ENCODE measurements at regions not wholly inside any gene's neighbourhood (a gene's known extent, or its start where the extent isn't known, plus 50 kb on each side); places are given as distances from the start of the nearest gene placed in this dataset.

- no peak for DNase-seq
Measured at GRCh38 chr1:90558126-90558525, 159.0 kb downstream of the BARHL2 start.

DNA sequence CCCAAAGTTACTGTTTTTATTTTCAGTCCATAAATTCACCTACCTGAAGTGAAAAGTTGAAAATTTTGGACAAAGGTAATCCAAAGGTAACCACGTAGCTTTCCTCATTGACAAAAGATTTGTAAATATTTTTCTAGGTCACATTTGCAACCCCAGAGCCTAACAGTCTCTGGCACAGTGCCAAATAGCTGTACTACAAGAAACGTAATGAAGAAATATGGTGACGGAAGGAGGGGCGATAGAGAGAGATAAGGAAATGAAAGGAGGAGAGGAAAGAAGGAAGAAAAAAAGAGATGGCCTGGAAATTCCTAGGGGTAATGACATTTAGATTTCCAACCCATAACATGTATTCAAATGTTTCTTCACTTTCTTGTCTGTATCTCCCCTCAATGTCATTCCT, 159.4 kb downstream of the BARHL2 start:
- no peak for DNase-seq

GRCh38 chr1:90550626-90551406, 166.3 kb downstream of the BARHL2 start:
- no peak for DNase-seq

- DNase-seq = no peak
Measured at GRCh38 chr1:90544356-90544755, 172.7 kb downstream of the BARHL2 start.

GRCh38 chr1:90537606-90538362, 179.3 kb downstream of the BARHL2 start:
- DNase-seq = no peak

DNA sequence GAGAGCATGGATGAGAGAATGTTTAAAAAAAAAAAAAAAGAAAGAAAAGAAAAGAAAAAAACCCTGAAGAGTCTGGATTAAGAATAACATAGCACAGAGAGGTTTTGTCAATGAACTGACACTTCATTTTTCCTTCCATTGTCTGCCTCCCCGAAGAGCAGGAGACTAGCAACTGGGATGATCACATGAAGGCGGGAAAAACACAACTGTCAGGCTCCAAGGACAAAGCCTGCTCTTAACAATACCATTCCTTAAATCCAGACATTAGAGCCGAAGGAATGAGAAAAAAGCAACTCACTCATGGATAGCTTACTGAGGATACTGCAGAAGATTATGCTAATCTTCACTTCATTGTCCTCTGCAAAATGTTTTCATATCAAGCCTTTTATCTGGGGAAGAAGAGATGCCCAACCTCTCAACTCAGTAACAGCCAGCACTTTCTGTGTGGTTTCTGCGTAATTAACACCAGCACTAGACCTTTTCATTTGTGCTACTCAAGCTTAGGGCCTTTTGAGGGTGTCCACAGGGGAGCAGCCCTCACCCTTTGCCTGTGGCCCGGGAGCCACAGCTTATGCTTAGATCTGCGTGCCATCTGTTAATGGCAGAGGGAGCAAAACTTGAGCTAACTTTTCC, 182.3 kb downstream of the BARHL2 start:
- DNase-seq = no peak

GRCh38 chr1:90534116-90534515, 183.0 kb downstream of the BARHL2 start:
- no peak for DNase-seq

GRCh38 chr1:90526954-90527353, 190.1 kb downstream of the BARHL2 start:
- DNase-seq = no peak

- DNase-seq = no peak
Measured at GRCh38 chr1:90522432-90522831, 194.7 kb downstream of the BARHL2 start.

DNA sequence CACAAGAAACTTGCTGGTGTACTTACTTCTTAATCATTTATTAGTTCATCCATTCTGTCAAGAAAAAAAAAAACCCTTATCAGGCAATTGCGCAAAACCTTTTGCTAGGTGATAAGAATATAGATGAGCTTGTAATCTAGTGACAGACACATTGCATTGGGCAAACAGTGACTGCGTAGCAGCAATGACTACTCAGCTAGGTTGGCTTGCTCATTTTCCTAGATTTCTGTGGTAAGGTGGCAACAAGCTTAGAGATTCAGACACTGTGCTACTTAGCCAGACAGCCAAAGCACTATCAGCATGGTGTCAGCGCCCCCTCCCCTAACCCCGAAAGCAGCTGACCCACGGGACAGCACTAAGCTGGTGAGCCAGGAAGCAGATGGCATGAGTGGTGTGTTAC, 203.1 kb downstream of the BARHL2 start:
- DNase-seq = no peak

DNA sequence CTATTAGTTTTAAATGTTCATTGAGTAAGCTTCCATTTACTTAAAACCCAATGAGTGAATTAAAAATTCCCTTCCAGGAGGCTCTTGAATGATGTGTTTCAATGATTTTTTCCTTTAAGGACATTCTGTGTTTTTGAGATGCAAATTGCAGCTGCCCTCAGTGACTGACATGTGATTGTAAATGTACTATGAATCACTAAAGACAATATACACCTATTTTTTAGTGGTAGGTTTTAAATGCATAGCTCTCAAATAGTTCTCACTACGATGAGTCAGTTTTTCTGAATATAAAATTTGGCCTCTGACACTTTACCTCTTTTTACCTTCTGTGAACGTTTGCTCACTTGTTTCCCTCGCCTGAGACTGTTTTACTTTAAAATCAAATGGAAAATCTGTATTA, 204.7 kb downstream of the BARHL2 start:
- no peak for DNase-seq

DNA sequence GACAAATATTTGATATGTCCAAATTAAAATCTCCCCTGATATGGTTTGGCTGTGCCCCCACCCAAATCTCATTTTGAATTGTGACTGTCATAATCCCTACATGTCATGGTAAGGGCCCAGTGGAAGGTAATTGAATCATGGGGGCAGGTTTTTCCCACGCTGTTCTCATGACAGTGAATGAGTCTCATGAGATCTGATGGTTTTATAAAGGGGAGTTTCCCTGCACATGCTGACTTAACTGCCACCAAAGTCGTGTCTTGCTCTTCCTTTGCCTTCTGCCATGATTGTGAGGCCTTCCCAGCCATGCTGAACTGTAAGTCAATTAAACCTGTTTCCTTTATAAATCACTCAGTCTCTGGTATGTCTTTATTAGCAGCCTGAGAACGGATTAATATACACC, 207.0 kb downstream of the BARHL2 start:
- no peak for DNase-seq

DNA sequence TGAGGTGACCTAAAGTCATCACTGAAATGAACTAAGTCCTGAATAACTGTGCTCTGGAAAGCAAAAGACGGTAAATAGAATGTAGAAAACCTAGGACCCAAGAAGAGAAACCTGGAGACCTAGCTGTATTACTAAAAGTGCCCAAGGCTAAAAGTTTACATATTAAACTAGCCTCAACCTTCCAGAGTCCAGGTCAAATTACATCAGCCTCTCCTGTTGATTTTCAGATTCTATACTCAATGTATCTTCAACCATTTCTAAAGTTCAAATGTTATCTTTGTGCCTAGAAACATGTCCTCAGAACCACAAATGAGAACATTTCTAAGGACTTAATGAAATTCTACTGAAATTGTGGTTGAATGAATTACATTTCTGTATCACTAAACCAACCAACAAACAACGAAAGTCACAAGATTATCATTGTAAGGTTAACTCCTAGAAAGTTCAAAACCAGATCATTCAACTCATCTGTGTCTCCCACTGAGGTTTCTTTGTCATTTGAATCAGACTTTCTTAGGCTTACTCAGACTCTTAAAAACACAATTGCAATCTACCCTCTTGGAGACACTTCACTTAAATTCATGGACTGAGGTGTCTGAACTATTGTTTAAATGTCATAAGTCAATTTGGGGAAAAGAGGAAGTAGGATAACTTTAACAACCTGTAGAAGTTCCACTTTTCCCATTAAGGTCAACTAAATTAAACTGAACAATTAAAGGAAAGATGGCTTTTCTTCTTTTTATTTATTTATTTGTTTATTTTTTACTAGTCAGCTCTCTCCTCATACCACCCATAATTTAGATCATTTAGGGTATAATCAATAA, 207.7 kb downstream of the BARHL2 start:
- no peak for DNase-seq

GRCh38 chr1:90508376-90509167, 208.5 kb downstream of the BARHL2 start:
- DNase-seq = no peak

- no peak for DNase-seq
Measured at GRCh38 chr1:90507173-90507572, 209.9 kb downstream of the BARHL2 start.

DNA sequence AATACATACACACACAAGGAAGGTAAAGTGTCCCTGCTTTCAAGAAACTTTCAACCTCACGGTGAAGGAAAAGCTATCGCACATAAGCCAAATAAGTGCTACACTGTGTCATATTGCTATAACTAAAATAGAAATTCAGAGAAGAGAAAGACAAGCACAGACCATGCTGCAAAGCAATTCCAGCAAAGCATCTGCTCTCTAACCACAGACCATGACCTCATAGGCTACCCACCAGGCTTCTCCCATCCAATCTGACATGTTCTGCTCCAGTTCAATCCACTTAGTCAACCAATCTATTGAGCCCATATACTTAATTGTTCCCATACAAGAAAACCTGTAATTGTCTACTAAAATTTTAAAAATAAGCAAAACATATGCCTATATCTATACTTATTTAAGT, 211.3 kb downstream of the BARHL2 start:
- DNase-seq = no peak

DNA sequence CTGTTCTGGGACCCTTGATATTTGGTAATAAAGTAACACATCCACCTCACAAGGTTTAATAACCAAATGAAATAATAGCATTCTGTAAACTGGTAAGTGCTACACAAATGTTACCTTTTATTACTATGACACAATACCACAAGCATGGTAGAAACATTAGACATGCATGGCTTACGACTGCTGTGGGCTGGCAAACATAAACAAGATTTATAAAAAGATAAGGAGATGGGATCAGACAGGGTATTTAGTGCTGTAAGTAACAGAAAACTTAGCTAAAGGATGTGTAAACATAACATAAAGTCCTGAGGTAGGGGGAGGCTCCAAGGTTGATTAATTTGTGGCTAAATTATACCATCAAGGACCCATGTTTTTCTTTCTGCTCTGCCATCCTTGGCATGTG, 212.6 kb downstream of the BARHL2 start:
- DNase-seq = no peak

DNA sequence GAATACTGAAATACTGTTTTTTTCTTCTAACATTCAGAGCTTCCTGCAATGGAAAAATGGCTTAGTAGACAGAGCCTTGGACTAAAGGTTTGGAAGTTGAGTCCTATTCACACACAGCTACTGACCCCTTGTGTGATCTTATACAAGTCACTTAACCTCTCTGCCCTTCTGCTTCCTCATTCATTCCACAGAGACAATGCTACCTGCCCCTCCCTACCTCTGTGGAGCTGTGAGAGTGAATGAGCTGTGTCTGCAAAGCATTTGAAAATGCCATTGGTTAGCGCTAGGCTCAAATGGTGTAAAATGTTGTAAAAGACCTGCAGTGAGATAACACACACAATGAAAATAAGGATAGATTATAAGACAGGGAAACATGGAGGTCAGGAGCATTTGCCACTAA, 214.4 kb downstream of the BARHL2 start:
- no peak for DNase-seq

DNA sequence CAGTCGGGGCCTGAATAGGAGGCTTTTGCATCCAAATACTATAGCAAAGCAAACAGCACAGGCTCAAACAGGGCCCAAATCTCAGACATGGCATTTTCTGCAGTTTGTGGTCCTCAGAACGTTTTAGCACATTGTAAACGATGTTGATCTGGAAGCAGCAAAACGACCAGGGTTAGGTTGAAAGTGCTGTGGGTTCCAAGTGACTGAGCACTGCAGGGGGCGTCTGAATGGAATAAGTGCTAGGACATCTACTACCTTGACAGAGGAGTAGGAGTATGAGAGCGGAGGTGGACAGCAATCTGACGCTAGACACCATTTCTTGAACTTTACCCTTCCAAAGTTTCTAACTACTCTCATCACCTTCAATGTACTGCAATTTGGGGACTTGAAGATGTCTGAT, 214.9 kb downstream of the BARHL2 start:
- no peak for DNase-seq

- DNase-seq = no peak
Measured at GRCh38 chr1:90501281-90501680, 215.8 kb downstream of the BARHL2 start.

- DNase-seq = no peak
Measured at GRCh38 chr1:90494748-90495282, 222.3 kb downstream of the BARHL2 start.

DNA sequence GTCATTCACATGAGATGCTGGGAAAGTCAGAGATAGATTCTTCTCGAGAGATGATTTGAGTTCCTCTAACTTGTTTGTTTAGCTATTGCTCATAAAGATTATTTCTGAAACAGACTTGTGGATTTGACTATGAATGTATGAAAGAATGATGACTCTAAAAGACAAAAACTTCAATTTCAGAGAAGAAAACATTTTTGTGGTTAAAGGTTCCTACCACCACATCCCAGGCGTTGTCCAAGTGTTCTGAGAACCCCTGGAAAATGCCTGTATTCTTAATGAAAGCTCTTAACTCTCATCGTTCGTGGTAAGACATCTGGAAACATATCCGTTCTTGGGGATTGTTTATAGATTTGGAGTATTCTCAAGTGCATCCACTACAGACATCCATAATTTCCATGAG, 228.7 kb downstream of the BARHL2 start:
- DNase-seq = no peak

Data from stimulated activated naive CD4-positive, alpha-beta T cell (primary cell).